ENCODE measurements at regions not wholly inside any gene's neighbourhood (a gene's known extent, or its start where the extent isn't known, plus 50 kb on each side); places are given as distances from the start of the nearest gene placed in this dataset.

- no peaks in the 10 kb centered on the region for H3K36me3 ChIP-seq (ENCODE audit: control insufficient read depth in 2 of 2, extremely low read depth in 1 of 2, insufficient read depth in 2 of 2, low read length in 2 of 2)
- ChIA-PET CTCF (interaction anchor here (1.0 kb wide), 1 partner anchor 10 kb away, joined by 3 read pairs; no protein-coding TSS in a partner anchor), POLR2A (no interaction called here)
- no peak overlapping the region for H2AFZ ChIP-seq (ENCODE audit: low read depth, low read length)
- no peak overlapping the region for H3K9ac ChIP-seq (replicated peaks; ENCODE audit: extremely low read depth, insufficient read depth, low read length)
- H3K27me3 ChIP-seq (ENCODE audit: control insufficient read depth in 2 of 2, insufficient read depth in 2 of 2, low read length in 2 of 2): no peaks in the 10 kb centered on the region
- no peak overlapping the region for H3K4me3 ChIP-seq (replicated peaks in 1 of 3; ENCODE audit: insufficient read depth in 1 of 3, low read depth in 1 of 3, low read length in 3 of 3)
- no peak overlapping the region for H3K27ac ChIP-seq (ENCODE audit: insufficient read depth, low read depth, low read length)
- intact Hi-C loops (cut with micrococcal nuclease): no loop called here
- no peak for DNase-seq (ENCODE audit: low read depth, low spot score)
- dilution Hi-C loops (cut with MboI; ENCODE audit: extremely low pct_ligation_motif_present, low sequenced_read_pairs): no loop called here
- no peaks in the 10 kb centered on the region for H4K20me1 ChIP-seq (replicated peaks; ENCODE audit: control insufficient read depth, extremely low read depth, insufficient read depth, low read length)
- no peak for FAIRE-seq
- no peaks in the 10 kb centered on the region for H3K79me2 ChIP-seq (ENCODE audit: control insufficient read depth, insufficient read depth, low read length)
- no peak for TF ChIP-seq MAX (IDR thresholded peaks at IDR 0.05; ENCODE audit: insufficient read depth, insufficient read length)
- no peak for TF ChIP-seq FOS (IDR thresholded peaks at IDR 0.05; ENCODE audit: borderline replicate concordance, insufficient read depth, low read length)
- TF ChIP-seq CTCF (IDR thresholded peaks at IDR 0.05; ENCODE audit: extremely low read depth in 1 of 2, insufficient read depth in 1 of 2, low read depth in 1 of 2, low read length in 2 of 2): no peak
- no peak for TF ChIP-seq EZH2 (IDR thresholded peaks at IDR 0.05; ENCODE audit: borderline replicate concordance, low read depth, low read length, severe bottlenecking)
- no peak for TF ChIP-seq POLR2AphosphoS5 (IDR thresholded peaks at IDR 0.05; ENCODE audit: insufficient read depth, low read depth, low read length)
- no peak for TF ChIP-seq POLR2A (IDR thresholded peaks at IDR 0.05; ENCODE audit: low read depth, low read length)
- TF ChIP-seq JUN (IDR thresholded peaks at IDR 0.05; ENCODE audit: borderline replicate concordance, insufficient read depth, insufficient read length, low read depth): no peak
- no peaks in the 10 kb centered on the region for H3K9me1 ChIP-seq (replicated peaks; ENCODE audit: control insufficient read depth, extremely low read depth, insufficient read depth, low read length)
- TSS peak; percentile 17 for BruUV-seq (replicated peaks)
- H3K4me2 ChIP-seq (ENCODE audit: insufficient read depth, low read length): peak overlapping the region; percentile 59
- no peaks in the 10 kb centered on the region for H3K9me3 ChIP-seq (replicated peaks; ENCODE audit: control insufficient read depth, insufficient read depth, low read length)
- peaks cover 15% of the 10 kb centered on the region for H3K4me1 ChIP-seq (ENCODE audit: control insufficient read depth, extremely low read depth, insufficient read depth, low read length)
These were observed 176.2 kb downstream of the RDH14 start for GRCh38 chr2:18384242-18384641.

Data from endothelial cell of umbilical vein (primary cell).